ENCODE measurements at regions not wholly inside any gene's neighbourhood (a gene's known extent, or its start where the extent isn't known, plus 50 kb on each side); places are given as distances from the start of the nearest gene placed in this dataset.

DNA sequence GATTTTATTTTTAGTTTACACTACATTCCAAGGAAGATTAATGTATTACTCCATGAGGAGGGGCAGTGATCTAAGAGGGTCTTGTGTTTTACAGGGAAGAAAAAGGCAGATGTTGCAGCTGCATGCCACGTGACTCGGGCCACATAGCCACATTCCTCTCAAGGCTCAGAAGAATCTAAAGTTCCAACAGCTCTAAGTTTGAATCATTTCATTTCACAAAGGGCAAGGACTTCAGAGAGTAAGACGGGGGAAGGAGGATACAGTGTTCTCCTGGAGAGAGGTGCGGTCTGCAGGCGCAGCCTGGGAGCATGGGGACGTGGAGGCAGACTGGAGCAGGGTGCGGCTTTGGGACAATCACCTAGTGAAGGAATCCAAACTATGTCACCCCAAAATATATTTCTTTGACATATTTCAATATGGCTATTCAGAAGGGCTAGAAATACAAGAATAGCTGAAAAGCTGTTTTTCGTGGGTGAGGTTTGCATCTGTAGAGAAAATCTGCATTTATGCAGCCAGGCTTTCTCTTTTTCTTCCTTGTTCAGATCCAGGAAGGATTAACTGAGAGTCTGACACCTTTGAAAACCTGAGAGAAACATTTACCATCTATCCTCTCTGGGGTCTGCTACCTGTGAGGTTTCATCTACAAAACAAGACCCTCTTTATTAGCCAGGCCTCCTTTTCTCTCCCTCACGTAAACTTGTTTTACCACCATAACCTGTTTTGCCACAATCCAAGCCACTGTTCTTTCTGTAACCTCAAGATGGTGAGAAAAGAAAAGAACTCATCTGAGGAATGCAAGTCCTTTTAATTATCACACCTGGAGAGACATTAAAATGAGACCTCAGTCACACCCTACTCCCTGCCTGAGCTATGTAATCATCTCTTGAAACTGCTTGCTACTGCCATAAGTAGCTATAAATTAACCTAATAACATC, 165.1 kb upstream of the NDUFV2 start:
- no peak for TF ChIP-seq EZH2 (IDR thresholded peaks at IDR 0.05; ENCODE audit: borderline replicate concordance, low read depth, low read length, severe bottlenecking)
- no peak for TF ChIP-seq CTCF (IDR thresholded peaks at IDR 0.05; ENCODE audit: borderline replicate concordance, extremely low read depth, low read length, poor library complexity, severe bottlenecking)

Measured in DND-41 (cell line).